ENCODE measurements at regions not wholly inside any gene's neighbourhood (a gene's known extent, or its start where the extent isn't known, plus 50 kb on each side); places are given as distances from the start of the nearest gene placed in this dataset.

DNA sequence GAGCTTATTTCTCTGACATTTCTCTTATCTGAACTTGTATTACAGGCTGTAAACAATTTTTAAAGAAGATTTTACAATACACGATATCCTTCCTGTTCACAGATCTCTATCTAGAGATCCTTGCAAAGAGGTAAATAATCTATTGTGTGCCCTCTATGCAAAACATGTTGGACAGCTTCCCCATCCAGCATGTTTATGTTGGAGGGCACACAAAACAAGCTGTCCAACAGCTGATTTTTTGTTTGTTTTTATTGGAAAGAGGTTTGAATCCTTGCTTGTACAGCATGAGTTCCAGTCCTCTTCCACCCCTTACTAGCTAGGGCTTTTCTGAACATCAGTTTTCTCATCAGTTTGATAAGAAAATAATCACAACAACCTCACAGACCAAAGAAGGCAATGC, 62.3 kb upstream of the SYNDIG1 start:
- 38% methylated on average over 1 of the region's 1 CpG for WGBS
- TF ChIP-seq EP300 (IDR thresholded peaks at IDR 0.05) (no peak), POLR2A (IDR thresholded peaks at IDR 0.05; ENCODE audit: low read depth) (no peak), POLR2AphosphoS5 (IDR thresholded peaks at IDR 0.05) (no peak)
- TF ChIP-seq, protein P1, sequence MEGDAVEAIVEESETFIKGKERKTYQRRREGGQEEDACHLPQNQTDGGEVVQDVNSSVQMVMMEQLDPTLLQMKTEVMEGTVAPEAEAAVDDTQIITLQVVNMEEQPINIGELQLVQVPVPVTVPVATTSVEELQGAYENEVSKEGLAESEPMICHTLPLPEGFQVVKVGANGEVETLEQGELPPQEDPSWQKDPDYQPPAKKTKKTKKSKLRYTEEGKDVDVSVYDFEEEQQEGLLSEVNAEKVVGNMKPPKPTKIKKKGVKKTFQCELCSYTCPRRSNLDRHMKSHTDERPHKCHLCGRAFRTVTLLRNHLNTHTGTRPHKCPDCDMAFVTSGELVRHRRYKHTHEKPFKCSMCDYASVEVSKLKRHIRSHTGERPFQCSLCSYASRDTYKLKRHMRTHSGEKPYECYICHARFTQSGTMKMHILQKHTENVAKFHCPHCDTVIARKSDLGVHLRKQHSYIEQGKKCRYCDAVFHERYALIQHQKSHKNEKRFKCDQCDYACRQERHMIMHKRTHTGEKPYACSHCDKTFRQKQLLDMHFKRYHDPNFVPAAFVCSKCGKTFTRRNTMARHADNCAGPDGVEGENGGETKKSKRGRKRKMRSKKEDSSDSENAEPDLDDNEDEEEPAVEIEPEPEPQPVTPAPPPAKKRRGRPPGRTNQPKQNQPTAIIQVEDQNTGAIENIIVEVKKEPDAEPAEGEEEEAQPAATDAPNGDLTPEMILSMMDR (IDR thresholded peaks at IDR 0.05) = no peak
- Histone ChIP-seq H3K4me3 (no peak overlapping the region), H3K9me3 (no peaks in the 10 kb centered on the region), H3K27ac (replicated peaks in 1 of 4) (no peak overlapping the region), H3K4me1 (no peaks in the 10 kb centered on the region), H3K36me3 (no peaks in the 10 kb centered on the region), H3K27me3 (no peaks in the 10 kb centered on the region)
- intact Hi-C loops (cut with DNase I) = no loop called here
- DNase-seq (ENCODE audit: extremely low spot score) = no peak

DNA sequence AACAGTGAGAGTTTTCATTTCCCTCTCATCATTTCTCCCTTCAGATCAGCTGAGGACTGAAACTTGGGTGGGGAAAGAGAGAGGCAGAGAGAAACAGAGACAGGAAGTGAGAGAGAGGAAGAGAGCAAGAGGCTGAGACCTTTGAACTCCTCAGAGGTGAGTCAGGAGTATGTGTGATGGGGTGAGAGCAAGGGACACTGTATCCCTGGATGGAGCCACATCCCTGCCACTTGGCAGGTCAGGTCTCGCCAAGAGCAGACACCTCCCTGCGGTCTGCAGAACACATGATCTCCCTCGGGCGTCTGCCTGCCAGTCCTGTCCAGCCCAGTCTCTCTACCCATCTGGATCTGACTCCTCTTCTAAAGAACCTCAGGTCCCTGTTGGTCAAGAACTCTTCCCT, 62.7 kb upstream of the SYNDIG1 start:
- DNase-seq (ENCODE audit: extremely low spot score) = peak; percentile 62
- Histone ChIP-seq H3K4me1 (no peaks in the 10 kb centered on the region), H3K9me3 (no peaks in the 10 kb centered on the region), H3K27ac (replicated peaks in 1 of 4) (no peak overlapping the region), H3K4me3 (no peak overlapping the region), H3K36me3 (no peaks in the 10 kb centered on the region), H3K27me3 (no peaks in the 10 kb centered on the region)
- intact Hi-C loops (cut with DNase I) = no loop called here
- 58% methylated on average over 4 of the region's 4 CpGs for WGBS
- TF ChIP-seq POLR2A (IDR thresholded peaks at IDR 0.05; ENCODE audit: low read depth) = no peak
- TF ChIP-seq, protein P1 (IDR thresholded peaks at IDR 0.05) = no peak
- no peak for TF ChIP-seq POLR2AphosphoS5 (IDR thresholded peaks at IDR 0.05)
- TF ChIP-seq EP300 (IDR thresholded peaks at IDR 0.05) = no peak

GRCh38 chr20:24406251-24406650, 63.2 kb upstream of the SYNDIG1 start:
- intact Hi-C loops (cut with DNase I) = no loop called here
- 68% methylated on average over 2 of the region's 2 CpGs for WGBS
- TF ChIP-seq, protein P1 (IDR thresholded peaks at IDR 0.05) = no peak
- TF ChIP-seq POLR2AphosphoS5 (IDR thresholded peaks at IDR 0.05) = no peak
- H3K27me3 ChIP-seq = no peaks in the 10 kb centered on the region
- no peaks in the 10 kb centered on the region for H3K9me3 ChIP-seq
- H3K4me1 ChIP-seq = no peaks in the 10 kb centered on the region
- no peak overlapping the region for H3K27ac ChIP-seq (replicated peaks in 1 of 4)
- no peak for DNase-seq (ENCODE audit: extremely low spot score)
- no peaks in the 10 kb centered on the region for H3K36me3 ChIP-seq
- no peak overlapping the region for H3K4me3 ChIP-seq

GRCh38 chr20:24405810-24406209, 63.6 kb upstream of the SYNDIG1 start:
- Histone ChIP-seq H3K9me3 (no peaks in the 10 kb centered on the region), H3K4me1 (no peaks in the 10 kb centered on the region), H3K4me3 (no peak overlapping the region), H3K27ac (replicated peaks in 1 of 4) (no peak overlapping the region), H3K27me3 (no peaks in the 10 kb centered on the region), H3K36me3 (no peaks in the 10 kb centered on the region)
- peak; percentile 29 for DNase-seq (ENCODE audit: extremely low spot score)
- TF ChIP-seq EP300 (IDR thresholded peaks at IDR 0.05) = no peak
- no peak for TF ChIP-seq POLR2A (IDR thresholded peaks at IDR 0.05; ENCODE audit: low read depth)
- no peak for TF ChIP-seq POLR2AphosphoS5 (IDR thresholded peaks at IDR 0.05)
- TF ChIP-seq, protein P1 (IDR thresholded peaks at IDR 0.05) = no peak
- 67% methylated on average over 2 of the region's 2 CpGs for WGBS
- intact Hi-C loops (cut with DNase I) = no loop called here

DNA sequence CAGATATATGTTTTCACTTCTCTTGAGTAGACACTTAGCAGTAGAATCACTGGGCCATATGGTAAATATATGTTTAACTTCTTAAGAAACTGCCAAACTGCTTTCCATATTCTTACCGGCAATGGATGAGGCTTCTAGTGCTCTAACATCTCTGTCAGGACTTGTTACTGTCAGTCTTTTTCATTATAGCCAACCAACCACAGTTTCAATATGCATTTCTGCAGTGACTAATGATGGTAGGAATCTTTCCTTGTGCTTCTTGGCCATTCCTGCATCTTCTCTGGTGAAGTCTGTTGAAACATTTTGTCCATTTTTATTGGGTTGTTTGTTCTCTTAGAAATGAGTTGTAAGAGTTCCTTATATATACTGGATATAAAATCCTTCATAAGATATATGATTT, 66.0 kb upstream of the SYNDIG1 start:
- WGBS = 71% methylated on average over 1 of the region's 1 CpG

More for the DNA sequence above, 66.0 kb upstream of the SYNDIG1 start:
- no peaks in the 10 kb centered on the region for H3K27me3 ChIP-seq
- no peaks in the 10 kb centered on the region for H3K36me3 ChIP-seq
- H3K4me3 ChIP-seq = no peak overlapping the region
- no peak overlapping the region for H3K27ac ChIP-seq (replicated peaks in 1 of 4)
- intact Hi-C loops (cut with DNase I) = no loop called here
- peak; percentile 12 for DNase-seq (ENCODE audit: extremely low spot score)
- no peak for TF ChIP-seq EP300 (IDR thresholded peaks at IDR 0.05)
- H3K4me1 ChIP-seq = no peaks in the 10 kb centered on the region
- peaks cover 0 to 4% (median 1%) of the 10 kb centered on the region in 4 donors for H3K9me3 ChIP-seq
